Body of pancreas (tissue), 4 donors: ENCODE measurements at regions not wholly inside any gene's neighbourhood (a gene's known extent, or its start where the extent isn't known, plus 50 kb on each side); places are given as distances from the start of the nearest gene placed in this dataset.
A peak's percentile ranks its signal among the peaks of the same experiment; 100 is the strongest.

ENCODE experiments used
- ATAC-seq: fragments of 150-250 bp; one replicate; pipeline ENCODE4 v1.9.1; 2016
- DNase-seq, 4 donors: peaks; one replicate each; pipeline ENCODE4 v3.0.0-alpha.2; 2019
- H3K27ac ChIP-seq, 4 donors: fragments of 200-600 bp; sonication (generic); 1 replicate in 3 of 4; 2 replicates in 1 of 4; pipeline versions ENCODE4 v1.5.1 to v1.6.1; 2016 to 2019; ENCODE audit warnings: mild to moderate bottlenecking in 1 of 4, mixed read lengths in 1 of 4, moderate library complexity in 1 of 4
- H3K27me3 ChIP-seq, 2 donors: fragments of 200-600 bp; sonication (generic); one replicate each; pipeline ENCODE4 v1.6.0; 2016; ENCODE audit warnings: mild to moderate bottlenecking in 1 of 2
- H3K36me3 ChIP-seq, 2 donors: fragments of 200-600 bp; sonication (generic); replicated peaks in 1 of 2; 2 replicates each; pipeline ENCODE4 v1.5.1; 2016; ENCODE audit warnings: low read depth in 2 of 2; ENCODE audit not compliant: insufficient read depth in 1 of 2
- H3K4me1 ChIP-seq: fragments of 200-600 bp; sonication (generic); one replicate; pipeline ENCODE4 v1.6.0; 2016
- H3K4me3 ChIP-seq, 2 donors: fragments of 200-600 bp; sonication (generic); 1 replicate in 1 of 2; 2 replicates in 1 of 2; pipeline ENCODE4 v1.5.1; 2016 to 2019
- H3K9me3 ChIP-seq, 3 donors: fragments of 200-600 bp; sonication (generic); 1 replicate in 2 of 3; 2 replicates in 1 of 3; pipeline ENCODE4 v1.5.1; 2016
- CTCF ChIP-seq, 7 experiments: fragments of 450-650 bp in 4 of 7; fragments of 200-600 bp in 3 of 7; sonication (generic) in 3 of 7; IDR thresholded peaks; one replicate each; pipeline ENCODE4 v1.5.1; 2016 to 2019; ENCODE audit warnings: antibody characterized with exemption in 7 of 7
- POLR2A ChIP-seq, 3 donors: fragments of 450-650 bp; IDR thresholded peaks; one replicate each; pipeline ENCODE4 v1.6.1; 2016; ENCODE audit warnings: antibody characterized with exemption in 3 of 3, mild to moderate bottlenecking in 2 of 3
- WGBS, 2 donors: methylation state at CpG; one replicate each; pipeline ENCODE4 v1.1.5; 2017; 5-methylcytosine and 5-hydroxymethylcytosine counted together
- intact Hi-C: fragments of 100-400 bp; cut with DNase I; formaldehyde crosslinking; loops from one replicate; pipeline ENCODE4 v1.15.1; 2023

- no peak for TF ChIP-seq POLR2A (IDR thresholded peaks at IDR 0.05)
- no peak for TF ChIP-seq CTCF (IDR thresholded peaks at IDR 0.05)
- Histone ChIP-seq H3K4me1 (no peaks in the 10 kb centered on the region), H3K9me3 (no peaks in the 10 kb centered on the region), H3K4me3 (no peak overlapping the region), H3K36me3 (no peaks in the 10 kb centered on the region), H3K27me3 (no peaks in the 10 kb centered on the region), H3K27ac (no peak overlapping the region)
- peak in 1 of 4 donors; percentile 3 for DNase-seq
- intact Hi-C loops = no loop called here
- WGBS, 2 donors = 69 to 72% methylated on average over 5 to 8 of the region's 10 CpGs
- ATAC-seq = no peak
These were observed 112.1 kb upstream of the FGF3 start for GRCh38 chr11:69931060-69931910.

DNA sequence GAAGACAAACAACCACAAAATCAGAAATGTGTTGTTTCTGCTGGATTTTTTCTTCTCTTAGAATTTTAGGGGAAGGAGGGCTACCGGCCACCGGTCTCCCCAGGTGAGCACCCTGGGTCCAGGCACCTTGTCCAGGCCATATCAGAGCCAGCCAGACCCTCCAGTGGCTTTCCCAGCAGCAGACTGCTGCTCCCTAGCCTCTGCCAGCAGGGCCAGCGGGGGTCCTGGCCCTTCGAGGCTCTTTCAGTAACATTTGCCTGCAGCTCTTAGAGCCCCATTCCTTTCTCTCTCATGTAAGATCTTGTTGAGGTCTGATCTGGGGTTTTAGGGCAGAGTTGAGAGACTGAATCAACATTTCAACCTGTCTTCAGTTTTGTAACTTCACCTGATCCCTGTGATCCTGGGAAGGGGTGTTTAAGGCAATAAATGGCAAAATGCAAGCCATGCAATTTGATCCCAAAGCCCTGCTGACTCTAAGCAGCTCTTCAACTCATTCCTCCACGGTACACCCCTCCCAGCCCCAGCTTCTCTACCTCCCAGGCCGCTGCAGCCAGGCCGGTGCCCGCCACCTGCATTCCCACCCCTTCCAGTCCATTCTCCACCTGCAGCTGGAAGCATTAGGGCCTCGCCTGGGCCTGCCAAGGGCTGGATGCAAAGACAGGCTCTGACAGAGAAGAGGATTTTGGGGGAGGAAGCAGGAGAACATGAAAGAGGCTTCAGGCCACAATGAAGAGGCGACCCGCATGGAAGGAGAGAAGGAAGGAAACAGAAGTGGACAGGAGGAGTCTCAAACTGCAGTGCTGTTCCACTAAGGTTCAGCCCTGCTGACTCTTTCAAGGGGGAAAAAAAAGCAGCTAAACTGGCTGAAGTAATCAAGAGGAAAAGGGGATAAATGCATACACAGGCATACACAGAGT, 113.0 kb upstream of the FGF3 start:
- H3K36me3 ChIP-seq = no peaks in the 10 kb centered on the region
- H3K4me3 ChIP-seq = no peak overlapping the region
- intact Hi-C loops = no loop called here
- no peaks in the 10 kb centered on the region for H3K4me1 ChIP-seq
- no peak for ATAC-seq
- TF ChIP-seq CTCF (IDR thresholded peaks at IDR 0.05) (no peak), POLR2A (IDR thresholded peaks at IDR 0.05) (no peak)
- DNase-seq = no peak
- 73 to 86% methylated on average over 11 of the region's 11 CpGs for WGBS, 2 donors
- no peak overlapping the region for H3K27ac ChIP-seq
- H3K9me3 ChIP-seq = no peaks in the 10 kb centered on the region
- H3K27me3 ChIP-seq = no peaks in the 10 kb centered on the region

- no peaks in the 10 kb centered on the region for H3K9me3 ChIP-seq
- TF ChIP-seq POLR2A (IDR thresholded peaks at IDR 0.05) (no peak), CTCF (IDR thresholded peaks at IDR 0.05) (no peak)
- peak in 1 of 4 donors; percentile 17 for DNase-seq
- intact Hi-C loops = no loop called here
- no peaks in the 10 kb centered on the region for H3K36me3 ChIP-seq
- H3K4me3 ChIP-seq = no peak overlapping the region
- H3K4me1 ChIP-seq = peaks cover 4% of the 10 kb centered on the region
- ATAC-seq = no peak
- H3K27me3 ChIP-seq = no peaks in the 10 kb centered on the region
- no peak overlapping the region for H3K27ac ChIP-seq
- WGBS, 2 donors = 72 to 75% methylated on average over 13 of the region's 13 CpGs
These were observed 115.8 kb upstream of the FGF3 start for GRCh38 chr11:69934861-69935494.

GRCh38 chr11:69935941-69936505, 116.8 kb upstream of the FGF3 start:
- TF ChIP-seq POLR2A (IDR thresholded peaks at IDR 0.05) (no peak), CTCF (IDR thresholded peaks at IDR 0.05) (no peak)
- DNase-seq = no peak
- no peak for ATAC-seq
- H3K36me3 ChIP-seq = no peaks in the 10 kb centered on the region
- no peaks in the 10 kb centered on the region for H3K27me3 ChIP-seq
- H3K9me3 ChIP-seq = no peaks in the 10 kb centered on the region
- intact Hi-C loops = no loop called here
- H3K27ac ChIP-seq = no peak overlapping the region
- H3K4me1 ChIP-seq = peaks cover 7% of the 10 kb centered on the region
- no peak overlapping the region for H3K4me3 ChIP-seq
